Panc1 (cell line): ENCODE measurements at regions not wholly inside any gene's neighbourhood (a gene's known extent, or its start where the extent isn't known, plus 50 kb on each side); places are given as distances from the start of the nearest gene placed in this dataset.

Experiments
- ATAC-seq: fragments of 200-7000 bp; cut with Tn5 transposase; 2 replicates; pipeline ENCODE4 v1.9.1; 2020; ENCODE audit warnings: mild to moderate bottlenecking, moderate library complexity
- BruUV-seq: library from RNA; stranded (reverse); fragments of 400-500 nt; replicated peaks from 2 replicates; lab custom pipeline; 2021; lab: Mats Ljungman, UMichigan
- CTCF ChIA-PET: fragments of 300-600 bp; sonication (Branson Sonifier 250); formaldehyde crosslinking; loops from one replicate; lab custom pipeline; 2022; ENCODE audit warnings: antibody characterized with exemption; lab: Charles Lee
- POLR2A ChIA-PET: fragments of 300-600 bp; sonication (Branson Sonifier 250); formaldehyde crosslinking; loops from one replicate; lab custom pipeline; 2022; ENCODE audit warnings: antibody characterized with exemption; lab: Charles Lee
- DNase-seq: peaks from one replicate; pipeline ENCODE4 v3.0.0-alpha.2; 2010; ENCODE audit warnings: low read depth, low spot score
- H3K27ac ChIP-seq: 2 replicates; pipeline ENCODE4 v1.5.1; 2011; ENCODE audit warnings: mild to moderate bottlenecking, low read length, inconsistent platforms
- H3K27me3 ChIP-seq: fragments of 200-500 bp; sonication (Bioruptor generic); 2 replicates; pipeline ENCODE4 v1.6.0; 2014; ENCODE audit warnings: low read length, inconsistent platforms; ENCODE audit not compliant: control insufficient read depth, insufficient read depth
- H3K36me3 ChIP-seq: fragments of 200-500 bp; sonication (Bioruptor generic); 2 replicates; pipeline ENCODE4 v1.5.1; 2014; ENCODE audit warnings: inconsistent platforms, mild to moderate bottlenecking, low read length, moderate library complexity; ENCODE audit not compliant: control insufficient read depth, insufficient read depth
- H3K4me1 ChIP-seq: 2 replicates; pipeline ENCODE4 v1.5.1; 2011; ENCODE audit warnings: inconsistent platforms, mild to moderate bottlenecking, low read length, moderate library complexity; ENCODE audit not compliant: control insufficient read depth, insufficient read depth
- H3K4me3 ChIP-seq, 2 experiments: 2 replicates each; pipeline ENCODE4 v1.5.1; 2011 to 2012; ENCODE audit warnings: low read depth in 2 of 2, low read length in 2 of 2, mild to moderate bottlenecking in 2 of 2, inconsistent platforms in 1 of 2, moderate library complexity in 1 of 2
- H3K9me3 ChIP-seq: fragments of 200-500 bp; sonication (Bioruptor generic); 2 replicates; pipeline ENCODE4 v1.5.1; 2014; ENCODE audit warnings: low read depth, mild to moderate bottlenecking, inconsistent platforms, low read length, moderate library complexity; ENCODE audit not compliant: control insufficient read depth, insufficient read depth
- POLR2AphosphoS5 ChIP-seq: IDR thresholded peaks from 2 replicates; pipeline ENCODE4 v1.6.1; 2012; ENCODE audit warnings: mild to moderate bottlenecking, low read depth, low read length, moderate library complexity
- SIN3A ChIP-seq: IDR thresholded peaks from 2 replicates; pipeline ENCODE4 v1.6.1; 2012; ENCODE audit warnings: low read depth, mild to moderate bottlenecking, low read length, moderate library complexity, borderline replicate concordance; ENCODE audit not compliant: insufficient read depth
- TCF7L2 ChIP-seq: IDR thresholded peaks from 2 replicates; pipeline ENCODE4 v1.6.1; 2011; ENCODE audit warnings: mild to moderate bottlenecking, low read depth, low read length, inconsistent platforms
- in situ Hi-C: cut with HindIII; loops from 2 replicates; pipeline ENCODE4 v1.10.0; 2016; ENCODE audit warnings: low sequenced_read_pairs, low pct_unique_long_range_greater_than_20kb
- intact Hi-C: fragments of 100-400 bp; cut with micrococcal nuclease; formaldehyde crosslinking; loops from one replicate; pipeline ENCODE4 v1.10.0; 2022; ENCODE audit not compliant: unreplicated experiment
- TF ChIP-seq, protein P1 (sequence below), 2 experiments: IDR thresholded peaks; 2 replicates each; pipeline ENCODE4 v1.6.1; 2011 to 2012; ENCODE audit warnings: low read depth in 2 of 2, control low read depth in 1 of 2, low read length in 1 of 2, mild to moderate bottlenecking in 1 of 2, moderate library complexity in 1 of 2; ENCODE audit not compliant: insufficient read depth in 1 of 2
- TF ChIP-seq, protein P2 (sequence below): fragments of 450-650 bp; IDR thresholded peaks from 2 replicates; pipeline ENCODE4 v1.5.1; 2017; ENCODE audit warnings: mild to moderate bottlenecking

DNA sequence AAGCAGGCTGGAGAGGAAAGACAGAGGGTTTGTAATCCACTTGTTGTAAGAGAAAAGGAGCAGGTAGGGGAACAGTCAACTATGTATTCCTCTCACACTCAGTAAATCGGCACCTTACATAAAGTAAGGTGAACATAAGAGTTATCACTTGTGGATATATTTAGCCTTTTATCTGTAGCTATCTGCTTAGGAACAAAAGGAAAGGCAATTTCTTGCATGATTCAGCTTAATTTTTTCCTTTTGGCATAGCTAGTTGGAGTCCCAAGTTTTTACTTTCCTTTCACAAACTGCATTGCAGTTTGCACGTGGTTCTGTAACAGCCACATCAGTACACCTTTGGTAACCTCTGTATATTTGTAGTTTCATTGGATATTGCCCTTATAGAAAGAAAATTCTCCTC, 250.9 kb upstream of the PIK3R1 start:
- DNase-seq, result no peak
- Histone ChIP-seq H3K27ac (no peak overlapping the region), H3K27me3 (no peaks in the 10 kb centered on the region), H3K4me1 (no peaks in the 10 kb centered on the region), H3K9me3 (no peaks in the 10 kb centered on the region), H3K4me3 (no peak overlapping the region), H3K36me3 (no peaks in the 10 kb centered on the region)
- no peak for ATAC-seq
- TF ChIP-seq TCF7L2 (no peak), SIN3A (no peak), POLR2AphosphoS5 (no peak)
- TF ChIP-seq, protein P1, sequence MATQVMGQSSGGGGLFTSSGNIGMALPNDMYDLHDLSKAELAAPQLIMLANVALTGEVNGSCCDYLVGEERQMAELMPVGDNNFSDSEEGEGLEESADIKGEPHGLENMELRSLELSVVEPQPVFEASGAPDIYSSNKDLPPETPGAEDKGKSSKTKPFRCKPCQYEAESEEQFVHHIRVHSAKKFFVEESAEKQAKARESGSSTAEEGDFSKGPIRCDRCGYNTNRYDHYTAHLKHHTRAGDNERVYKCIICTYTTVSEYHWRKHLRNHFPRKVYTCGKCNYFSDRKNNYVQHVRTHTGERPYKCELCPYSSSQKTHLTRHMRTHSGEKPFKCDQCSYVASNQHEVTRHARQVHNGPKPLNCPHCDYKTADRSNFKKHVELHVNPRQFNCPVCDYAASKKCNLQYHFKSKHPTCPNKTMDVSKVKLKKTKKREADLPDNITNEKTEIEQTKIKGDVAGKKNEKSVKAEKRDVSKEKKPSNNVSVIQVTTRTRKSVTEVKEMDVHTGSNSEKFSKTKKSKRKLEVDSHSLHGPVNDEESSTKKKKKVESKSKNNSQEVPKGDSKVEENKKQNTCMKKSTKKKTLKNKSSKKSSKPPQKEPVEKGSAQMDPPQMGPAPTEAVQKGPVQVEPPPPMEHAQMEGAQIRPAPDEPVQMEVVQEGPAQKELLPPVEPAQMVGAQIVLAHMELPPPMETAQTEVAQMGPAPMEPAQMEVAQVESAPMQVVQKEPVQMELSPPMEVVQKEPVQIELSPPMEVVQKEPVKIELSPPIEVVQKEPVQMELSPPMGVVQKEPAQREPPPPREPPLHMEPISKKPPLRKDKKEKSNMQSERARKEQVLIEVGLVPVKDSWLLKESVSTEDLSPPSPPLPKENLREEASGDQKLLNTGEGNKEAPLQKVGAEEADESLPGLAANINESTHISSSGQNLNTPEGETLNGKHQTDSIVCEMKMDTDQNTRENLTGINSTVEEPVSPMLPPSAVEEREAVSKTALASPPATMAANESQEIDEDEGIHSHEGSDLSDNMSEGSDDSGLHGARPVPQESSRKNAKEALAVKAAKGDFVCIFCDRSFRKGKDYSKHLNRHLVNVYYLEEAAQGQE (IDR thresholded peaks at IDR 0.05; ENCODE audit: insufficient read depth in 1 of 2, low read depth in 2 of 2, low read length in 1 of 2), result no peak
- TF ChIP-seq, protein P2, sequence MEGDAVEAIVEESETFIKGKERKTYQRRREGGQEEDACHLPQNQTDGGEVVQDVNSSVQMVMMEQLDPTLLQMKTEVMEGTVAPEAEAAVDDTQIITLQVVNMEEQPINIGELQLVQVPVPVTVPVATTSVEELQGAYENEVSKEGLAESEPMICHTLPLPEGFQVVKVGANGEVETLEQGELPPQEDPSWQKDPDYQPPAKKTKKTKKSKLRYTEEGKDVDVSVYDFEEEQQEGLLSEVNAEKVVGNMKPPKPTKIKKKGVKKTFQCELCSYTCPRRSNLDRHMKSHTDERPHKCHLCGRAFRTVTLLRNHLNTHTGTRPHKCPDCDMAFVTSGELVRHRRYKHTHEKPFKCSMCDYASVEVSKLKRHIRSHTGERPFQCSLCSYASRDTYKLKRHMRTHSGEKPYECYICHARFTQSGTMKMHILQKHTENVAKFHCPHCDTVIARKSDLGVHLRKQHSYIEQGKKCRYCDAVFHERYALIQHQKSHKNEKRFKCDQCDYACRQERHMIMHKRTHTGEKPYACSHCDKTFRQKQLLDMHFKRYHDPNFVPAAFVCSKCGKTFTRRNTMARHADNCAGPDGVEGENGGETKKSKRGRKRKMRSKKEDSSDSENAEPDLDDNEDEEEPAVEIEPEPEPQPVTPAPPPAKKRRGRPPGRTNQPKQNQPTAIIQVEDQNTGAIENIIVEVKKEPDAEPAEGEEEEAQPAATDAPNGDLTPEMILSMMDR, result no peak
- intact Hi-C loops, result no loop called here
- CTCF ChIA-PET, result no interaction called here
- BruUV-seq, result no TSS peak
- POLR2A ChIA-PET, result no interaction called here
- in situ Hi-C loops, result no loop called here

DNA sequence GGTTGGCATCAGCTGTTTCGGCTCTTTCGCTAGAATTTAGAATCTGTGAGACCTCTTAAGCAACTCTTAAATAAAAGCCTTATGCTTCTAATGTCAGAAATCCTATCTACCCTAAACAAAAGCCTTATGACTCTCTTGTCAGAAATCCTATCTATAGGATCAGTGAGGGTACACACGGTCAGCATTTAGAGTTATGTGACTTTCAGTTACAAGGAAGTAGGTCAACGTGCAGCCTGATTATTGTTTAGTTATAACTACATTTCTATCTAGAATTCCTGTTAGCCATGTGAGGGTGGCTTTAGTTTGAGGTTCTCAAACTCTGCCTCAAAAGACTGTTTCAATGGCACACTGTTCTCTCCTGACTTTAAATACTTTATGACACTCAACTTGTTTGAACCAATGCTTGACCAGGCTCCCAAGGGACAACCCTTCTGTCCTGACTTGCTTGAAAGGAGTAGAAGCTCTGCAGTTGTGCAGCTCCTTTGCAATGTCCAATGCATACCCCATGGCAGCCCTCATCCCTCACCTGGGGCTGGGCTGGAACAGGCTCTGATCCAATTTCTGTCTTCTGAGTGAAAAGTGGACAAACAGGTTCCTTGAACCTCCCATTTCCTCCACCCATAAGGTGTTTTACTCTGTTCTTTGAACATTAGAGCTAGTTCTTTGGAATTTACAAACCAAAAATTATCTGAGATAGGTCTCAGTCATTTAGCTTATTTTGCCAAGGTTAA, 251.6 kb upstream of the PIK3R1 start:
- Histone ChIP-seq H3K36me3 (no peaks in the 10 kb centered on the region), H3K4me3 (no peak overlapping the region), H3K9me3 (no peaks in the 10 kb centered on the region), H3K27ac (no peak overlapping the region), H3K27me3 (no peaks in the 10 kb centered on the region), H3K4me1 (no peaks in the 10 kb centered on the region)
- DNase-seq (no peak), ATAC-seq (no peak)
- TF ChIP-seq, protein P2, result no peak
- TF ChIP-seq TCF7L2 (no peak), POLR2AphosphoS5 (no peak), SIN3A (no peak)
- TF ChIP-seq, protein P1 (IDR thresholded peaks at IDR 0.05; ENCODE audit: insufficient read depth in 1 of 2, low read depth in 2 of 2, low read length in 1 of 2), result no peak
- in situ Hi-C loops, result no loop called here
- BruUV-seq, result no TSS peak
- ChIA-PET CTCF (no interaction called here), POLR2A (no interaction called here)
- intact Hi-C loops, result no loop called here
